ENCODE measurements at regions not wholly inside any gene's neighbourhood (a gene's known extent, or its start where the extent isn't known, plus 50 kb on each side); places are given as distances from the start of the nearest gene placed in this dataset.

GRCh38 chr18:8945514-8945913, 157.0 kb upstream of the NDUFV2 start:
- Mint-ChIP-seq H3K36me3 (no peaks in the 10 kb centered on the region), H3K27ac (no peak overlapping the region), H3K27me3 (peaks cover 7% of the 10 kb centered on the region), H3K9me3 (peaks cover 1 to 3% (median 2%) of the 10 kb centered on the region in 3 donors), H3K4me1 (peaks cover 20 to 39% (median 35%) of the 10 kb centered on the region in 3 donors), H3K4me3 (no peak overlapping the region)

- H3K27me3 Mint-ChIP-seq: peaks cover 7% of the 10 kb centered on the region
- no peak overlapping the region for H3K4me3 Mint-ChIP-seq
- no peak overlapping the region for H3K27ac Mint-ChIP-seq
- H3K4me1 Mint-ChIP-seq: peaks cover 27 to 46% (median 42%) of the 10 kb centered on the region in 3 donors
- peaks cover 2 to 3% (median 3%) of the 10 kb centered on the region in 3 donors for H3K9me3 Mint-ChIP-seq
- no peaks in the 10 kb centered on the region for H3K36me3 Mint-ChIP-seq
Measured at GRCh38 chr18:8946066-8946838, 156.2 kb upstream of the NDUFV2 start.

DNA sequence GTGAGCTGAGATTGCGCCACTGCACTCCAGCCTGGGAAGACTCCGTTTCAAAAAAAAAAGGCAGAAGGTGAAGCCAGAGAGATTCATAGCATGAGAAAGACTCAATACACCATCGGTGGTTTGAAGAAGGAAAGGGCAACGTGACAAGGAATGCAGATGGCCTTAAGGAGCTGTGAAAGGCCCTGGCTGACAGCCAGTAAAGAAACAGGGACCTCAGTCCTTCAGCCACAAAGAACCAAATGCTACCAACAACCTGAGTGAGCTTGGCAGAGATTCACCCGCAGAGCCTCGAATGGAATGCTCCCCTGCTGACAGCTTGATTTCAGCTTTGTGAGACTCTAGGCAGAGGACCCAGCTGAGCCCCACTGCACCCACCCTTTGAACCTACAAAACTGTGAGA, 154.9 kb upstream of the NDUFV2 start:
- Mint-ChIP-seq H3K4me3 (peak overlapping the region in 2 of 4 donors; percentile 25 to 68), H3K36me3 (no peaks in the 10 kb centered on the region), H3K9me3 (peaks cover 2 to 3% (median 3%) of the 10 kb centered on the region in 3 donors), H3K27me3 (peaks cover 7% of the 10 kb centered on the region), H3K4me1 (peaks cover 40 to 57% (median 55%) of the 10 kb centered on the region in 3 donors), H3K27ac (no peak overlapping the region)

DNA sequence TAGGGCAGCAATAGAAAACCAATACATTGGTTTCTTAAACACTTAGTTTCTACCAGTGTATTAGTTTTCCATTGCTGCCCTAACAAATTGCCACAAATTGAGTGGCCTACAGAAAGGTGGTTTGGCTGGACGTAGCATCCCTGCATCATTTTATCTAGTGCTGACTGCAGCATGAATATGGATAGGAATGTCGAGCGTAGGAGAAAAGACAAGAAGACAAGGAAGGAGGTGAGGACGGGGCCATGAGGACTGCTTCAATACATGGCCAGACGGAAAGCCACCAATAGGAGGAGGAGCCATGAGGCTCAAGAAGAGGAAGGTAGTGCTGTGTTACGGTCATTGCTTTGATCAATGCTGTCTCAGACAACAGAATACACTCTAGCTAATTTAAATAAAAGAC, 154.5 kb upstream of the NDUFV2 start:
- Mint-ChIP-seq H3K4me3 (peak overlapping the region in 1 of 4 donors; percentile 68), H3K9me3 (peaks cover 2 to 5% (median 3%) of the 10 kb centered on the region in 3 donors), H3K27me3 (peaks cover 7% of the 10 kb centered on the region), H3K4me1 (peaks cover 44 to 61% (median 58%) of the 10 kb centered on the region in 3 donors), H3K36me3 (no peaks in the 10 kb centered on the region), H3K27ac (peak overlapping the region in 1 of 3 donors; percentile 63)

GRCh38 chr18:8948471-8949149, 153.9 kb upstream of the NDUFV2 start:
- Mint-ChIP-seq H3K27ac (peak overlapping the region in 1 of 3 donors; percentile 63), H3K36me3 (no peaks in the 10 kb centered on the region), H3K4me3 (peak overlapping the region in 2 of 4 donors; percentile 89 to 90), H3K4me1 (peaks cover 44 to 61% (median 58%) of the 10 kb centered on the region in 3 donors), H3K9me3 (peaks cover 2 to 5% (median 3%) of the 10 kb centered on the region in 3 donors), H3K27me3 (peaks cover 7% of the 10 kb centered on the region)

DNA sequence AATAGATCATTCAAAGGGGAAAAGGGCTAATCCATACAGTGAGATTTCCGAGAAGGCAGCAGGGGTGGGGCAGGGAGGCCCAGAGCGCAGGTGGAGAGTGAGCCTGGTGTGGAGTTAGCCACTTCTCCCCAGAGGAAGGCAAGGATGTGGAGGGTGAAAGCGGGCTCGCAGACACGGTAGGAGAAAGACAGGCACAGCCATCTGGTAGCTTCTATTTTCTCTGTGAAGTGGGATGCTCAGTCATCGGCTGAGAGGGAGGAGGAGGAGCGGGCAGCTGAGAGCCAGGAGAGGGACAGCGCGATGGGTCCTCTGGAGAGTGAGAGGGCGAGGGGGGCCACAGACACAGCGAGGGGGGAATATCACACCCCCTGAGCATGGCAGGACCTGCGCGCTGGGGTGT, 153.3 kb upstream of the NDUFV2 start:
- H3K4me1 Mint-ChIP-seq: peaks cover 45 to 56% (median 53%) of the 10 kb centered on the region in 3 donors
- H3K27me3 Mint-ChIP-seq: peaks cover 7% of the 10 kb centered on the region
- H3K4me3 Mint-ChIP-seq: peak overlapping the region in 2 of 4 donors; percentile 89 to 90
- H3K27ac Mint-ChIP-seq: no peak overlapping the region
- H3K36me3 Mint-ChIP-seq: no peaks in the 10 kb centered on the region
- peaks cover 2 to 5% (median 3%) of the 10 kb centered on the region in 3 donors for H3K9me3 Mint-ChIP-seq

- peaks cover 3% of the 10 kb centered on the region for H3K27me3 Mint-ChIP-seq
- H3K4me3 Mint-ChIP-seq: peak overlapping the region; percentile 16 to 92 (median 72)
- H3K36me3 Mint-ChIP-seq: no peaks in the 10 kb centered on the region
- peak overlapping the region; percentile 81 to 98 (median 93) for H3K27ac Mint-ChIP-seq
- H3K4me1 Mint-ChIP-seq: peaks cover 44 to 51% (median 48%) of the 10 kb centered on the region in 3 donors
- H3K9me3 Mint-ChIP-seq: peaks cover under 1 to 7% (median under 1%) of the 10 kb centered on the region in 3 donors
Measured at GRCh38 chr18:8951491-8951890, 151.0 kb upstream of the NDUFV2 start.

GRCh38 chr18:8952174-8952573, 150.3 kb upstream of the NDUFV2 start:
- Mint-ChIP-seq H3K36me3 (no peaks in the 10 kb centered on the region), H3K27me3 (peaks cover 2% of the 10 kb centered on the region), H3K4me3 (peak overlapping the region; percentile 16 to 92 (median 72)), H3K4me1 (peaks cover 47 to 51% (median 48%) of the 10 kb centered on the region in 3 donors), H3K27ac (peak overlapping the region; percentile 81 to 98 (median 93)), H3K9me3 (peaks cover 0 to 7% (median 0%) of the 10 kb centered on the region in 3 donors)

- H3K27ac Mint-ChIP-seq: peak overlapping the region in 1 of 3 donors; percentile 50
- H3K9me3 Mint-ChIP-seq: peaks cover 0 to 7% (median 0%) of the 10 kb centered on the region in 3 donors
- H3K36me3 Mint-ChIP-seq: no peaks in the 10 kb centered on the region
- H3K27me3 Mint-ChIP-seq: peaks cover 2% of the 10 kb centered on the region
- peaks cover 45 to 50% (median 47%) of the 10 kb centered on the region in 3 donors for H3K4me1 Mint-ChIP-seq
- H3K4me3 Mint-ChIP-seq: peak overlapping the region in 3 of 4 donors; percentile 16 to 87 (median 50)
Measured at GRCh38 chr18:8952769-8953760, 149.4 kb upstream of the NDUFV2 start.

DNA sequence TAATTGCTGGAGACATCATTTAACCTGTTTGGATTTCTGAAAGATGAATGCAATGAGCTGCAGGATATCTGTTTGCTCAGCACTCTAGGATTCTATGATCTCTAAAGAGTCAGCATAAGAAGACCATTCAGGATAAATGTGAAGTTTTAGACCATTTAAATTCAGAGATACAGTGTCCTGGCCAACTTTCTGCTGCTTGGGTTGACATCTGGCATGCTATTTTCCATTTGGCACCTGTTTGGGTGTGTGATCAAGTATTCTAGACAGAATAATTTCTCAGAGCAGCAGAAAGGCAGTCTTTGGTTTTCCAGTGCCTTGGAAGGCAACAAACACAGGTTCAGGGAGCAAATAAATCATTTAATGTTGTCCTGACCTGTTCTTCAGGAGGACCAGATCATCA, 144.8 kb upstream of the NDUFV2 start:
- H3K4me1 Mint-ChIP-seq: peaks cover 7 to 17% (median 8%) of the 10 kb centered on the region in 3 donors
- no peaks in the 10 kb centered on the region for H3K36me3 Mint-ChIP-seq
- no peak overlapping the region for H3K4me3 Mint-ChIP-seq
- no peaks in the 10 kb centered on the region for H3K27me3 Mint-ChIP-seq
- H3K9me3 Mint-ChIP-seq: peaks cover 0 to 4% (median 0%) of the 10 kb centered on the region in 3 donors
- no peak overlapping the region for H3K27ac Mint-ChIP-seq

GRCh38 chr18:8958660-8959059, 143.8 kb upstream of the NDUFV2 start:
- H3K4me1 Mint-ChIP-seq: peaks cover 4 to 14% (median 6%) of the 10 kb centered on the region in 3 donors
- H3K27me3 Mint-ChIP-seq: no peaks in the 10 kb centered on the region
- peaks cover 0 to 2% (median 0%) of the 10 kb centered on the region in 3 donors for H3K9me3 Mint-ChIP-seq
- no peak overlapping the region for H3K4me3 Mint-ChIP-seq
- no peaks in the 10 kb centered on the region for H3K36me3 Mint-ChIP-seq
- H3K27ac Mint-ChIP-seq: no peak overlapping the region

DNA sequence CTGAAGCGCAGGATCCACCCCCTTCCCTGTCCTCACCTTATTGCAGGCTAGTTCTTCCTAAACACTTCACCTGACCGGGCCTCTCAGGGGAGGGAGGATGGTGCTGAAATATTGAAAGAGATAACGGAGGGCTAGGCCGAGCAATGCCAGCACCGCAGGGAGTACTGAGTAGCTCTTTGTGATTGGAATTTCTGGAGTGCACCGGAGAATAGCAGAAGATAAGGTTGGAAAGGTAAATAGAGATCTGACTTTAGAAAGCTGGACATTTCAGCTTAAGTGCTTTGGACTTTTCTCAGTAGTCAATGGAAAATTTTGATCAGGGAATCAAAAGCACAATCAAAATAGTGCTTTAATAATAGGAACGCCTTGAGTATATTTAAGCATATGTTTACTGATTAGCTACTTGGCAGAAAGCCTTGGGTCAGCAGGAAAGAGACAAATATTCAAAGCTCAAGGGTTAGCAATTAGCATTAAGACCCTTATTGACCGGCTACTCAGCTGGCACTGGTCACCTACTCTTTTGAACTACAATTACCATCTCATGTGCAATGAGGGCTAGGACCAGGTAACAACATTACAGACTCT, 142.9 kb upstream of the NDUFV2 start:
- Mint-ChIP-seq H3K4me3 (no peak overlapping the region), H3K27me3 (no peaks in the 10 kb centered on the region), H3K27ac (no peak overlapping the region), H3K4me1 (peaks cover 1 to 9% (median 3%) of the 10 kb centered on the region in 3 donors), H3K36me3 (no peaks in the 10 kb centered on the region), H3K9me3 (peaks cover 0 to 2% (median 0%) of the 10 kb centered on the region in 3 donors)

GRCh38 chr18:8960740-8961657, 141.5 kb upstream of the NDUFV2 start:
- H3K4me1 Mint-ChIP-seq: peaks cover 0 to 8% (median 3%) of the 10 kb centered on the region in 3 donors
- no peaks in the 10 kb centered on the region for H3K36me3 Mint-ChIP-seq
- no peak overlapping the region for H3K4me3 Mint-ChIP-seq
- no peaks in the 10 kb centered on the region for H3K9me3 Mint-ChIP-seq
- no peak overlapping the region for H3K27ac Mint-ChIP-seq
- no peaks in the 10 kb centered on the region for H3K27me3 Mint-ChIP-seq
